ENCODE measurements at regions not wholly inside any gene's neighbourhood (a gene's known extent, or its start where the extent isn't known, plus 50 kb on each side); places are given as distances from the start of the nearest gene placed in this dataset.
"Not testable (repeated sequence)": the region's sequence is repeated elsewhere in the genome, so short reads cannot be mapped to it uniquely, and the experiment has no call there.

DNA sequence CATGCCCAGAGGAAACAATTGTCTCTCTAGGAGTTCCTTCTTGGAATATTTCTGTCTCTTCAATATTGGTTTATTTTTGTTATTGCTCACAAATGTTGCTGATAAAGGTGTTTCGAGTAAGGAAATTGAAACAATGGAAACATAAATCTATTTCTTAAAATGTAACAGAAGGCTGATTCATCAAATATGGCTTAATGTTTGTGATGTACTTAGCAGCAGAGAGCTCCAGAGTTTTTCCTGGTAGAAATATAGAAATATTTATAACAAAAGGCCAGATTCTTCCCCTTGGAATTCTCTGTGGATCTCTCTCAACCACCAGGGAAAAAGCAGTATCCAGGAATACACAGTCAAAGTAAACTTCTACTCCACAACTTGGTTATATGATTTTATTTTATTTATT, 149.2 kb upstream of the LRIG3 start:
- TF ChIP-seq, protein P1, sequence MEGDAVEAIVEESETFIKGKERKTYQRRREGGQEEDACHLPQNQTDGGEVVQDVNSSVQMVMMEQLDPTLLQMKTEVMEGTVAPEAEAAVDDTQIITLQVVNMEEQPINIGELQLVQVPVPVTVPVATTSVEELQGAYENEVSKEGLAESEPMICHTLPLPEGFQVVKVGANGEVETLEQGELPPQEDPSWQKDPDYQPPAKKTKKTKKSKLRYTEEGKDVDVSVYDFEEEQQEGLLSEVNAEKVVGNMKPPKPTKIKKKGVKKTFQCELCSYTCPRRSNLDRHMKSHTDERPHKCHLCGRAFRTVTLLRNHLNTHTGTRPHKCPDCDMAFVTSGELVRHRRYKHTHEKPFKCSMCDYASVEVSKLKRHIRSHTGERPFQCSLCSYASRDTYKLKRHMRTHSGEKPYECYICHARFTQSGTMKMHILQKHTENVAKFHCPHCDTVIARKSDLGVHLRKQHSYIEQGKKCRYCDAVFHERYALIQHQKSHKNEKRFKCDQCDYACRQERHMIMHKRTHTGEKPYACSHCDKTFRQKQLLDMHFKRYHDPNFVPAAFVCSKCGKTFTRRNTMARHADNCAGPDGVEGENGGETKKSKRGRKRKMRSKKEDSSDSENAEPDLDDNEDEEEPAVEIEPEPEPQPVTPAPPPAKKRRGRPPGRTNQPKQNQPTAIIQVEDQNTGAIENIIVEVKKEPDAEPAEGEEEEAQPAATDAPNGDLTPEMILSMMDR (conservative IDR thresholded peaks at IDR 0.05): no peak
- TF ChIP-seq ZFX (IDR thresholded peaks at IDR 0.05): no peak
- no peak overlapping the region for H3K27ac ChIP-seq

DNA sequence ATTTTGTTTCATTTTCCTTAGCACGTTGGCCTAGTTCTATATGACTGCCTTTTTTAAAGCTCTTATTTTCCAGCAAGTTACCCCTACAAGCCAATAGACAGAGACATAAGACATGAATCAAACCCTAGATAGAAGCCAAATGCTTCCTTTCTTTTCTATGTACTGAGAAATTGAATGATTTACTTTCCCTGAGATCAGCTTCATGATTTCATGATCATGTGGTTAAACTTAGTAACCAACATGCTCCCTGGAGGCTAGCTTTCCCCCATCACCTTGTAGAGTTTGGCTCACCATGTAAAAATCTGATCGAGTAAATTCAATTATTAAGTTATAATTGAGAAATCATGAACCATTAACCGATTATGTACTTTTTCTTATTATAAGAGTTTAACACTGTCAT, 148.1 kb upstream of the LRIG3 start:
- TF ChIP-seq ZFX (IDR thresholded peaks at IDR 0.05): no peak
- TF ChIP-seq, protein P1 (conservative IDR thresholded peaks at IDR 0.05): no peak
- no peak overlapping the region for H3K27ac ChIP-seq

DNA sequence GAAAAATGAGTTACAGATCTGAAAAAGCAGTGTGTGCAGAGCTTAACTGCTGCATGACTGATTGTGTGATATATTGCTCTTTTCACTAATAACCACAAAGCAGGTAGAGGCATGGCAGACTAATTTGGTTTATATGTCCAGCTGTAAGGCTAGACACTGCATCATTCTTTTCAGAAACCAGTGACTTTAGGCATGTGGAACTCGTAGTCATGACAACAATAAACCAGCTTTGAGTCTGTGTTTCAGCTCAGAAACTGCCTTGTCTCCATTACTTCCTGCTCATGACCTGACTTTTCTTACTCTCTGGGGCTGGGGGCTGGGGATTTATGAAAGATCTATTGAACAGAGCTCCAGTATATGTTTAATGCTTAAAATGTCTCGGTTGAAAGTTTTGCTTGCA, 146.8 kb upstream of the LRIG3 start:
- no peak overlapping the region for H3K27ac ChIP-seq
- TF ChIP-seq ZFX (IDR thresholded peaks at IDR 0.05): no peak
- TF ChIP-seq, protein P1 (conservative IDR thresholded peaks at IDR 0.05): no peak

DNA sequence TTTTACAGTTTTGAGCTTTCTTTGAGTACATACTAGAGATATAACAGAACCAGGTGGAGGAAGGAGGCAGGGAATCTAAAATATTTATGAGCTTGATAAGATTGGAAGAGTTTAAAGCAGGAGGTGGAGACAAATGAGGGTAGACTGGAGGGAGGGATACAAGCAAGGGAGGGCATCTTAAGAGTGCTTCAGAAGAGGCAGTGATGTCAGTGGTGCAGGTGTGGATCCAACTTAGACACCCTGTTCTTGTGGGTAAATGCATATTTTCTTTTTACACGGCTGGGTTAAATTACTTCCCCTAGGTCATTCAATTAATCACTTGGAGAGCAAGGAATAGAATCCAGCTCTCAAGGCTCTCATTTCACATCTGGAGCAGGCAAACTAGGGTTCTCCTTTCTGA, 146.1 kb upstream of the LRIG3 start:
- H3K27ac ChIP-seq: no peak overlapping the region
- TF ChIP-seq, protein P1 (conservative IDR thresholded peaks at IDR 0.05): no peak
- TF ChIP-seq ZFX (IDR thresholded peaks at IDR 0.05): no peak

DNA sequence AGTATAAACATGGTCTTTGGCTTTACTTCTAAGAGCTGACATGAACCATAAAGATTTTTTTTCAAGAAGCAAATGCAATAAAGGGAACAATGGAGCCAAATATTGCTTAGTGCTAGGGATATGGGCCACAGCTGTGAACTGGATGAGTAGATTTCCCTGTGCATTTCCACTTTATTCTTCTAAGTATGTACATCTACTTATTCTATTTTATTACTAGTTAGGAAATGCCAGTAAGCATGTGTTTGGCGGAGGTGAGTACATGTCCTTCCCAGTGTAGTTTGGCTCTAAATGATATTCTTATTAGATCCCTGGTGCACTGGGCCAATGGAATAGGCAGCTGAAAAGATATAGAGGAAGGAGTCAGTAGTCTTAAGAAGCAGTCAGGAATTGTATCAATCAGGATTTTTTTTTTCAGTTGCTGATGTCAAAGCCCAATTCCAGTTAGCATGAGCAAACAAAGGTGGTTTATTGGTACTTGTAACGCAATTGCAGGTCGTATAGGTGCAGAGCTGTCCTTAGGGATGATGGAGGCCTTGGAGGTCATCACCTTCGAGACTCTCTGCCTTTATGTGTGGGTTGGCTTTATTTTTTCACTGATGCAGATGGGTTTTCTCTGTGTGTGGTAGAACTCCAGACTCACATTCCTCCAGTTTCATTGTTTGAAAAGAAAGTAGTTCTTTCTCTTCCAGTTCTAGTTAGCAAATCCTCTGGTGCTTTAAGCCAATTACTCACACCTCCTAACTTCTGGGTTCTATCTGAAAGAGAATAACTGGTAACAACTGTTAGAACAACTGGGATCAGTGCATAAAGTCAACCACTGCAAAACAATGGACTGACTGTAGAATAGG, 139.0 kb upstream of the LRIG3 start:
- TF ChIP-seq ZFX (IDR thresholded peaks at IDR 0.05): no peak
- TF ChIP-seq, protein P1 (conservative IDR thresholded peaks at IDR 0.05): no peak
- no peak overlapping the region for H3K27ac ChIP-seq

DNA sequence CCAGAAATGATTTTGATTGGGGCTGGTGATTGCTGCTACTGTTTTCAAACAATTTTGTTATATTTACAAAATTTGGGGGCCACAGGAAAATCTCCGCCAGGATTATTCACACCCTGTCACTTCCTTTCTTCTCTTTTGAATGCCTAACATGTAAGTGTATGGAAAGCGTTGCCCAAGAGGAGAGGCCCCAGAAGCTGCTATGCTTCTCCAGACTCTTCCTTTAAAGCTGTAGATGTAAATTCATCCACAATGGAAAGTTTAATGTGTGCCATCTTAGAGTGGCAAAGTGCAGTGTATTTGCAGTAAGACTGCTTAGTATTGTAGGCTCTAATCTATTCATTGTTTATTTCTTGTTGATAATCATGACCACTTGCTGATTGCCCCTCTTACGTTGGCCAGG, 136.7 kb upstream of the LRIG3 start:
- TF ChIP-seq, protein P1 (conservative IDR thresholded peaks at IDR 0.05): no peak
- no peak for TF ChIP-seq ZFX (IDR thresholded peaks at IDR 0.05)
- H3K27ac ChIP-seq: no peak overlapping the region

DNA sequence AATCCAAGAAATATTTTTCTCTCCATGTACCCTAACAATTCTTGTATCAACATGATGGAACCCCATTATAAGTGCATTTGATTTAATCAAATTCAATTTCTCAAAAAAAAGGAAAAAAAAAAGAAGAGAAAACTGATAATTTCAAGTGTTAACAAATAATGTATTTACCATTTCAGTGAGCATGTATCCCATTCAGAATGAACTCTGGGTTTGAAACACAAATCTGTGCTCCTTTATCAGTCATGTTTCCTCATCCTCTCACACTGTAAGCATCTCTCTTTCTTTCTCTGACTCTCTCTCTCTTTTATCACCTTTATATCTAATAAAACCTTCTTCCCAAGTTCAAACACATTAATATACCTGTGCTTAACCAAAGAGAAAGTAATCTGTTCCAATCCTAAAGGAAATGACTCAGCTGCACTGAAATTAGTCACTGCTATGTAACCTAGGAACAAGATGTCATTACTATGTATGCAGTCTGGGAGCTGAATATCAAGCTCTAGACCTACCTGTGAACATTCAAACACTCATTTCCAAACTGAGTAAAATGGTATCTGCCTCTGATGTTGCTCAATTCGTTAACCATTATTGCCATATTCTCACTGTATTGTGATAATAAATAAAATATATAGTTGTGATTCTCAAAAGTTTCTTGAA, 135.0 kb upstream of the LRIG3 start:
- H3K27ac ChIP-seq: no peak overlapping the region

DNA sequence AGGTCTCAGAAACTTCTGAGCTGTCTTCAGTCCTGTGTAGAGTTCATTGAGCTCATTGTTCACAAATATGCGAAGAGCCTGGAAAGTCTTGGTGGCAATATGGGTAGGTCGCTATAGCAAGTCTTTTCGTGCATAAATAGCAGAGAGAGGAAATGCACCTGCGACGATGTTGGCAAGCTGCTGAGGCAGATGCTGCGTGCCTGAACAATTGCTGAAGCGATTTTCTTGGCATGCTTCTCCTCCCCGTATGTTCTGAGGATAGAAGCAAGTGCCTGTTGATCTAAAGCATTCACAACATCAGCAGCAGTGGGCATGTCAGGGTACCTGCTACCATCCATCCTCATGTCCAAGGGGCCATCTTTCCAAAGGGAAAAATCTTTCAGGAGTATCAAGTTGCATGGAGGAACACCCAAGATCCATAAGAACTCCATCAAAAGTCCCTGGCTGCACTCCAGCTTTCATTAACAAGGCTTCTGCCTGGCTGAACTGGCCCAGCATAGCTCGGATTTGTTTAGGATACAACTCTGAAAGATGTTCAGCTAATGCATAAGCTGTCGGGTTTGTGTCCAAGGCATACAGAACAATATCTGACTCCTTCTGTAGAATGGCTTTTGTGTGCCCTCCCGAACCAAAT, 133.1 kb upstream of the LRIG3 start:
- not testable (repeated sequence) for H3K27ac ChIP-seq

More for the DNA sequence above, 135.0 kb upstream of the LRIG3 start:
- TF ChIP-seq, protein P1 (conservative IDR thresholded peaks at IDR 0.05): no peak
- TF ChIP-seq ZFX (IDR thresholded peaks at IDR 0.05): no peak
